ENCODE measurements at regions not wholly inside any gene's neighbourhood (a gene's known extent, or its start where the extent isn't known, plus 50 kb on each side); places are given as distances from the start of the nearest gene placed in this dataset.

DNA sequence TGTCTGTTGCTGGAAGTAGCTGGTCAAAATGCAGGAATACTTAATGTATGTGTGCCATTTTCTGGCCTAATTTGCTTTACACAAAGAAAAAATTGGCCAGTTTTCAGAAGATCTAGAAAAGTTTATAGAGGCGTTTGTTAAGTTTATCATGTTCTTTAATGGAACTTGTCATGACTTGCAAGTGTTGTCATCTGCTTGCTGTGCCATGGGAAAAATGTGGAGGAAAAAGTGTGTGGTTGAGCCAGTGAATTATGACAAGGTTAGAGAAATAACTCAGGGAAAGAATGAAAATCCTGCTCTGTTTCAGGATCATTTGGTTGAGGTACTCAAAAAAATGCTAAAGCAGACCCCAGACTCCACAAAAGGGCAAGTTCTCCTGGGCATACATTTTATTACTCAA is 301.6 kb upstream of the CDH2 start:
- TF ChIP-seq CTCF (IDR thresholded peaks at IDR 0.05) (no peak), EZH2 (IDR thresholded peaks at IDR 0.05) (no peak)
